ENCODE measurements at regions not wholly inside any gene's neighbourhood (a gene's known extent, or its start where the extent isn't known, plus 50 kb on each side); places are given as distances from the start of the nearest gene placed in this dataset.
"Not testable (repeated sequence)": the region's sequence is repeated elsewhere in the genome, so short reads cannot be mapped to it uniquely, and the experiment has no call there.

DNA sequence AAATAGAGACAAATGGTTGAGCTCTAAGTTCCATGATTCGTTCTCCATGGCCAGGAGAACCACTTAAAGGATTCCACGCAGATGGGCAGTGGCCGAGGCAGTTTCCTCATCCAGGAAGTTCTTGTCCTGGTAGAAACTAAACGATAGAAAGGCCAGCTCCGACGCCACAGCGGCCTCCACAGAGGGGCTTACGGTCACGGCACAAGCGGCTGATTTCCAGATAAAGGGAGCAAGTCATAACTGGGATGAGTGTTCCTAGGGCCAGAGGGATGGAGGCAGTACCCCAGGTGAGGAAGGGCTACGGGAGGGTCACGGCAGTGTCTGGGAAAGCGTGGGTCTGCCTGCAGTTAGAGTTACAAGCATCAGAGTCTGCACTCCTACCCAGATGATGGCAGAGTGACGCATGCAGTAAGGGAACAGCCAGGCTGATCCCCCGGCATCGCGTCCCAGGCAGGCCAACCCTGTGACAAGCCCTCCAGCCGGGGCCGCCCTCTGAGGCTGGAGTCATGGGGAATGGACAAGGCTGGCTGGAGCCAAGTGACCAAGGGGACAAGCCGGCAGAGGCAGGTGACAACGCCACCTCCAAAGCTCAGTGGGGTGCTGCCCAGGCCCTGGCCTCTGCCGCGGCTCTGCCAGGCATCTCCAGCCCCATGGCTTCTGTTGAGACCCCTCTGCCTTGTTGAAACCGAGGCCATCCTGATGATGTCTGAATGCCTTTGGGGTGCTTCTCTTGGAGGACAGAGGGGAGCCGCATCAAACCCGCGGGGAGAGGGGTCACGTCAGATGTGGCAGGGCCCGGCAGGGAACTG is 475.1 kb downstream of the BRD1 start:
- H3K4me3 ChIP-seq (ENCODE audit: low read length): no peak overlapping the region
- no peak for DNase-seq (ENCODE audit: low read depth, low spot score)

DNA sequence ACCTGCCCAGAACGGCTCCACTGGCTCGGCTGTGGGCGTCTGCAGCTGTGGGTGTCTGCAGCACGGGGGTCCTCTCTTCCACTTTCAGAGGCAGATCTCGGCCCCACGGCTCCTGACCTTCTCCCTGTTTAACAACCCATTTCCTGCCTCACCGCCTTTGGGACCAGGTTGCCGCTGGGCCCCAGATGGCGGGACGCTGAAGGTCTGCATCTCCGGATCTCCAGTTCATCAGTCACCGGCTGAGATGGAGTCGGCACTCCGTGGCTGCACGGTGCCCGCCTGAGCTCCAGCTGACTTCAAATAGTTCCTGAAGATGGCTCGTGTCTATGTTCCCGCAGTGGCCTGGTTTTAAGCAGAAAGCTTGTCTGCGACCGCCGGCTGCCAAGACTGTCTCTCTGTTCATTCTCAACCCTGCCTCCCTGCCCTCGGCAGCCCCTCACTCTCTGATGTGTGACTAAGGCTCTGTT is 475.9 kb downstream of the BRD1 start:
- DNase-seq (ENCODE audit: low read depth, low spot score): no peak
- no peak overlapping the region for H3K4me3 ChIP-seq (ENCODE audit: low read length)

DNA sequence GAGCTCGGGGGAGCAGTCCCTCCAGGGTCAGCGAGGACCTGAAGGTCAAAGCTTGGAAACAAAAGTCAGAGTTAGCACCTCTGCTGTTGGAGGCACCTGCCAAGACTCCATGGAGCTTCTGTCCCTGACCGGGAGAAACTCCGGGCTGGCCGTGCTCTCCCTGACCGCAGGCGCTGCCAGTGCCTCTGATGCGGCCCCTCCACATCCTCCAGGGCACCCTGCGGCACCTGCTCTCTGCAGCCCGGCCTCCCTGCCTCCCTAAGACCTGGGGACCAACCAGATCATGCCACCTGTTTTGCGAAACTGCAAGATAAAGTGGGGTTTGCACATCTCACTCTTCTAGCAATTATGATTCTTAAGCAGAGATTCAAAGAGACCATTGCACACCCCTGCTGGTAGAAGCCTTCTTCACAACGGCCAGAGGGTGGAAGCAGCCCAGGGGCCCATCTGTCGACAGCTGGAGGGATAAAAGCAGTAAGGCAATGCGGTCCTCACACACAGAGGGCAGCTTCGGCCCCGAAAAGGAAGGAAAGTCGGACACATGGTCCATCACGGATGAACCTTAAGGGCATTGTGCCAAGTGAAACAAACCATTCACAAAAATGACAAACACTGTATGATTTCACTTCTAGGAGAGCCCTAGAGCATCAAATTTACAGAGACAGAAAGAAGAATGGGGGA is 477.1 kb downstream of the BRD1 start:
- no peak for DNase-seq (ENCODE audit: low read depth, low spot score)

DNA sequence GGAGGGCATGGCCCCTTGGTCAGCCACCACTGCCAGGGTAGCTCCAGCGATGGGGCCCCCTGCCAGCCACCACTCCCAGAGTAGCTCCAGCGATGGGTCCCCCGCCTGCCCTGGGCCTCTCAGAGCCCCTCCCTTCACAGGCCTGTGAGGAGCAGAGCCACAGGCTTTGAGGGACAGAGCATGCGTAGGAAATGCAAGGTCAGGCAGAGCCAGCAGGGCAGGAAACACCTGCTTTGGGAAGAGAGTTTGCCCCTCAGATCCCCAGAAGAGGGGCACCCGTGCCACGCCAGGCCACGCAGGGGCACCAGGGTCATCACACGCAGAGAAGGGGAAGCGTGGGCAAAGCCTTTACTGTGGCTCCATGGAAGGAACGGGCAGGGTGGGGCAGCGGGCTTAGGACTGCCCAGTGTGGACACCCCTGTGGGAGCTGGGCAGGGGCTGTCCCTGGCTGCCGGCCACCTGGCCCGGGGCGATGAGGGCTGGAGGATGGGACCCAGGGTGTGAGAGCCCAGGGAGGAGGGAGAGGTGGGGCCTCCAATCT is 477.8 kb downstream of the BRD1 start:
- DNase-seq (ENCODE audit: low read depth, low spot score): no peak
- no peak overlapping the region for H3K4me3 ChIP-seq (ENCODE audit: low read length)

More for the DNA sequence above, 477.1 kb downstream of the BRD1 start:
- H3K4me3 ChIP-seq (ENCODE audit: low read length): no peak overlapping the region

GRCh38 chr22:49349181-49349835 is 478.4 kb downstream of the BRD1 start:
- H3K4me3 ChIP-seq (ENCODE audit: low read length): no peak overlapping the region
- DNase-seq (ENCODE audit: low read depth, low spot score): no peak

GRCh38 chr22:49348631-49349030 is 479.0 kb downstream of the BRD1 start:
- no peak for DNase-seq (ENCODE audit: low read depth, low spot score)
- no peak overlapping the region for H3K4me3 ChIP-seq (ENCODE audit: low read length)

DNA sequence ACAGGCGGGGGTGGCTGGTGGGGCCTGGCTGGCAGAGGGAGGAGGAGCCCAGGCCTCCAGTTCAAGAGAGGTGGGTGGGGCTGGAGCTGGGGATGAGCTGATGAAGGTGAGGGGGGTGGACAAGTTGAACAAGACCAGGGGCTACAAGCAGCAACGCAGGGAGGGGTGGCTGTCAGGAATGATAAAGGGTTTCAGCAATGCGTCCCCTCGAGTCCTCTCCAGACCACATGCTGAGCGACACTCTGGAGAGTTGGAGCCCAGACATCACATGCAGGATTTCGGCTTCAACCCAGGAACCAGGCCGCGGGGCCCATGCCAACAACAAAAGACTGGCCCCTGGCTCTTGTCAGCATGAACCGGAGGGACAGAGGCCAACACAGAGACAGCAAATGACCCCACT is 480.3 kb downstream of the BRD1 start:
- DNase-seq (ENCODE audit: low read depth, low spot score): no peak
- H3K4me3 ChIP-seq (ENCODE audit: low read length): no peak overlapping the region

GRCh38 chr22:49345896-49346295 is 481.8 kb downstream of the BRD1 start:
- H3K4me3 ChIP-seq (ENCODE audit: low read length): no peak overlapping the region
- DNase-seq (ENCODE audit: low read depth, low spot score): no peak

DNA sequence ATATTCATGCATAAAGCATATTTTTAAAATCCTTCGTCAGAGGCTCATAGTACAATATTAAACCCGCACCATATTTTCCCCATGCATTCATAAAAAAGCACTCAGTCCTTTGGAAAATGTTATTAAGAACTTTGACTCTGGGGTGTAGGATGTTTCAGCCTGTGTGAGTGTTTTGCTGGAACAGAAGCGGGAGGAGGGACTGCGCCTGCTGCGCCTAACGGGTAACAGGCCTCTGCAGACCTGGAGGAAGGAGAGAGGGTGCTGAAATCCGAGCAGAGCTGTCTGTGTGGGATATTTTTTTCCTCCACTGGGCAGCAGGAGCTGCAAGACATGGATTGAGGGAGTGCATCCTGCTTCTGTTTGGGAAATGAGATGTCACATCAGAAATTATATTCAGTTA is 483.0 kb downstream of the BRD1 start:
- no peak overlapping the region for H3K4me3 ChIP-seq (ENCODE audit: low read length)
- no peak for DNase-seq (ENCODE audit: low read depth, low spot score)

- no peak overlapping the region for H3K4me3 ChIP-seq (ENCODE audit: low read length)
- DNase-seq (ENCODE audit: low read depth, low spot score): no peak
Observed at GRCh38 chr22:49344161-49344560, 483.5 kb downstream of the BRD1 start.

DNA sequence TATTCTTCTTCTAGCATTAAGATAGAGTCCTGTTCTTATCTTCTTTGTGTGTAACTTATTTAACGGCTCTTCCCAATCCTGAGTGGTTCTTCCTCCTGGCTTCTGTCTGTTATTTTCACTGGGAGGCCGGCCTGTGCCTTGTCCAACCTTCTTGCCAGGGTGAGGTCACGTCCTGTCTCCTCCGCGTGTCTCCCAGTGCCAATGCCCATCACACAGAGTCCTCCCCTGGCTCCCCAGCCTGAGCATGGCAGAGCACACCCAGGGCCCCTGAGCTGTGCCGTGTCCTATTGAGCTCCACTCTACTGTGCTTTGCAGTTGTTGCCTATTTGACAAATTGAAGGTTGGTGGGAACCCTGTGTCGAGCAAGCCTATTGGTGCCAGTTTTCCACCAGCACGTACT is 487.3 kb downstream of the BRD1 start:
- no peak for DNase-seq (ENCODE audit: low read depth, low spot score)
- no peak overlapping the region for H3K4me3 ChIP-seq (ENCODE audit: low read length)

GRCh38 chr22:49336483-49336882 is 491.2 kb downstream of the BRD1 start:
- not testable (repeated sequence) for H3K4me3 ChIP-seq (ENCODE audit: low read length); DNase-seq (ENCODE audit: low read depth, low spot score)

- H3K4me3 ChIP-seq (ENCODE audit: low read length): no peak overlapping the region
- no peak for DNase-seq (ENCODE audit: low read depth, low spot score)
Observed at GRCh38 chr22:49334976-49335375, 492.7 kb downstream of the BRD1 start.

DNA sequence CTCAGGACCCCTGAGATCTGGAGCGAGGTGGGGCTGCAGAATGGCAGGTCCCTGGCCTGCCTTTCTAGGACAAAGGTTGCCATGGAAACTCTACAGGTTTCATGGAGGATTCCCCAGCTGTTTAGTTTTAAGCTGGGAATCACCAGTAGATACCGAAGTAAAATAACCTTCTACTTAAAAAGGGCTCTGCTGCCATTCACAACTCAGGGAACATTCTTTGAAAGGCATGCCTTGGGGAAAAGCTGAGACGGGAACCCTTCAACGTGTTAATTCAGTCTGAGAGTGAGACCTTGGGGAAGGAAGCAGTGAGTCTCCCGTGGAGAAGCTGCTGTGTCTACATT is 493.3 kb downstream of the BRD1 start:
- no peak overlapping the region for H3K4me3 ChIP-seq (ENCODE audit: low read length)
- no peak for DNase-seq (ENCODE audit: low read depth, low spot score)

DNA sequence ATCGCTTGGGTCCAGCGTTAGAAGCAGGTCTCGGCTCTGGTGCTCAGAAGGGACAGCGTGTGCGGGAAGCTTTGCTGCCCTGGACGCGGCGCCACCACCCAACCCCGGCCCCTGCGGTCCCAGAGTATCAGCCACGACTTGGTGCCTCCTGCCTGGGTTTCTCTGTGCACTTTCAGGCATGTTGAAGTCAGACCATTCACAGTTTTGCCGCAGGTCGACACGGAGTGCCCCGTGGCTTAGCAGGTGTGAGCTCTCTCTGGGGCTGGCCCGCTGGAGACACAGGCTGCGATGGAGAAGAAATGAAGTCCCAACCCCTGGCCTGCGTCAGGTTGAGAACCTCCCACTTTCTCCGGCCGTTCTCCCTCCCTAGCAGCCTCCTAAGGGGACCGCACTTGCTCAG is 494.5 kb downstream of the BRD1 start:
- DNase-seq (ENCODE audit: low read depth, low spot score): no peak
- no peak overlapping the region for H3K4me3 ChIP-seq (ENCODE audit: low read length)

DNA sequence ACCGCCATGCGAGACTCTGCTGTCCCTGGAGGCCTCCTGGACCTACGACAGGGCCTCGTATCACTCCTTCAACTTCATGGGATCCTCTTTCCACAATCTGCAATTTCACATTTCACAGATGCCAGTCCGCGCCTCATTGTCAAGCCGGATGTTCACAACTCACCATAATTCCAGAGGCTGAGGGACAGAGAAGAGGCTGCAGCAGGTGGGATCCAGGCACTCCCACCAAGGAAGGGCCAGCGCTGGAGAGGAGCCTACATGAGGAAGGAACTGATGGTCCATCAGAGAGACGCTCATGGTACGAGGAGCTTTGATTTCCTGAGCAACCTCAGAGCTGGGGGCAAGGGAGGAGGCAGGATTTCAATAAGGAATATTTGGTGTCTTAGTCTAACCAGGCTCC is 495.0 kb downstream of the BRD1 start:
- no peak for DNase-seq (ENCODE audit: low read depth, low spot score)
- H3K4me3 ChIP-seq (ENCODE audit: low read length): no peak overlapping the region

- DNase-seq (ENCODE audit: low read depth, low spot score): no peak
- no peak overlapping the region for H3K4me3 ChIP-seq (ENCODE audit: low read length)
Observed at GRCh38 chr22:49331878-49332277, 495.8 kb downstream of the BRD1 start.

DNA sequence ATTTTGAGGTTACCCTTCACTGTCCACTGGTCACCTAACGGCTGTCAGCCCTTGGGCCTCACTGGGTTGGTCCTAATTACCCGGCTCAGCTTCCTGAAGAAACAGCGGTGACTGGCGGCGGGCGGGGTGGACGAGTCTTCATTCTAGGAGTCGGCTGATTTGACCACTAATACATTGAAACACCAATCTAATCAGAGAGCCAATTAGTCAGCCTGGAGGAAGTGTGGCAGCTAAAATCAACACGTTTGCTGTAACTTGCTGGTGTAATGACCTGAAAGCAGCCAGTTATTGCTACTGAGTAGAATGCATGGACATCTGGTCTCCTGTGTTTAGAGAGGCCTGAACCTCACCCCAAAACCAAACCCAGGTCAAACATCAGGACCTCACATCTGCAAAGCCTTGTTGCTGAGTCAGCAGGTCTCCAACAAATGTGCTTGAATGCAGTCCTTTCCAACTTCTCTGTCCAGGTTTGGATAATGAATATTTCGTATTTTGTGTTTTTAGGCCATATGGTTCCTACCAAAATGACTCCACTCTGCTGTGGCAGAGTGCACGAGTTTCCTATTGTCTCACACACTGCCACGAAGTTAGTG is 496.4 kb downstream of the BRD1 start:
- no peak for DNase-seq (ENCODE audit: low read depth, low spot score)
- H3K4me3 ChIP-seq (ENCODE audit: low read length): no peak overlapping the region

DNA sequence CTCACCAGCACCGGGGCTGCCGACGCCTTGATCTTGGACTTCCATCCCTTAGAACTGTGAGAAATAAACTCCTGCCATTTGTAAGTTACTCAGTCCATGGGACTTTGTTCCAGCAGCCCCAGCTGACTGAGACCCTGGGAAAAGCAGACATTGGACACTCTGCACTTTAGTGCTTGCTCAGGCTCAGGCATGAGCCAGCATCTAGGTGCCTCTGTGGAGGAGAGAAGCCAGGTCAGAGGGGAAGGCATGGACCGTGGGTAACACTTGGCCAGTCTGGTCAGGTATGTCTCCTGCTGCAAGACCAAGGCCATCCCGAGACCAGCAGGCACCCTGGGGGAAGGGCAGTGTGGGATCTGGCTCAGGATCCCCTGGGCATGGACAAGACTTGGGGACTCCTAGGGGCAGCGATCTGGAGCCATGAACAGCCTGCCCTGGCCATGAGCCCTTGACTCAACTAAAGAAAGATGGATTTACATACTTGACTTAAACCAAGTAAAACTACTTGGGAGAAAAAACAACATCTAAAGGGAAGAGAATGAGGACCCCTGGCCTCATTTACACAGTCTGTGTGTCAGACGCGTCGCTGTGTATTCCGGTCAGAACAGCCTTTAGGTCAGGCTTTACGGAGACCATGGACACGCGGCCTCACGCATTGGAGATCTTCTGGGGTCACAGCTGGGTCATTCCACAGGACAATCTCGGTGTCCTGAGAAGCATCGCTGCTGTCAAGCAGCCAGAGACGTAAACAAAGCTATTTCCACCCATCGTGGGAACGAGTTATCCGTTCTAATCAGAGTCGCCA is 497.1 kb downstream of the BRD1 start:
- DNase-seq (ENCODE audit: low read depth, low spot score): no peak
- H3K4me3 ChIP-seq (ENCODE audit: low read length): no peak overlapping the region

Data from Jurkat, Clone E6-1 (cell line).